OCI-LY1 (cell line): ENCODE measurements at regions not wholly inside any gene's neighbourhood (a gene's known extent, or its start where the extent isn't known, plus 50 kb on each side); places are given as distances from the start of the nearest gene placed in this dataset.

Source experiments
- H2AFZ ChIP-seq: fragments of 200-600 bp; sonication (generic), shearing (Covaris generic); 2 replicates; pipeline ENCODE4 v1.6.0; 2014; ENCODE audit warnings: antibody characterized with exemption, mild to moderate bottlenecking, low read length
- H3F3A ChIP-seq: fragments of 200-600 bp; sonication (generic), shearing (Covaris generic); 2 replicates; pipeline ENCODE4 v1.6.0; 2014; ENCODE audit warnings: mild to moderate bottlenecking, antibody characterized with exemption, low read length, moderate library complexity; ENCODE audit not compliant: insufficient read depth
- H3K27ac ChIP-seq: fragments of 200-600 bp; sonication (generic); 2 replicates; pipeline ENCODE4 v1.5.1; 2014; ENCODE audit warnings: low read length, mixed run types, mild to moderate bottlenecking, low read depth; ENCODE audit not compliant: poor library complexity, severe bottlenecking
- H3K27me3 ChIP-seq: fragments of 200-600 bp; sonication (generic); 2 replicates; pipeline ENCODE4 v1.6.0; 2014; ENCODE audit warnings: antibody characterized with exemption, mild to moderate bottlenecking, low read length, moderate library complexity; ENCODE audit not compliant: insufficient read depth
- H3K36me3 ChIP-seq: fragments of 200-600 bp; sonication (generic); 2 replicates; pipeline ENCODE4 v1.6.1; 2014; ENCODE audit warnings: mild to moderate bottlenecking, antibody characterized with exemption, low read length, moderate library complexity, mixed read lengths; ENCODE audit not compliant: insufficient read depth
- H3K4me1 ChIP-seq: fragments of 200-600 bp; sonication (generic); 2 replicates; pipeline ENCODE4 v1.5.1; 2014; ENCODE audit warnings: mild to moderate bottlenecking, low read length, moderate library complexity; ENCODE audit not compliant: insufficient read depth, severe bottlenecking
- H3K4me2 ChIP-seq: fragments of 200-600 bp; sonication (generic), shearing (Covaris generic); 2 replicates; pipeline ENCODE4 v1.6.1; 2014; ENCODE audit warnings: low read length
- H3K4me3 ChIP-seq: fragments of 200-600 bp; sonication (generic); 2 replicates; pipeline ENCODE4 v1.5.1; 2014; ENCODE audit warnings: low read length, low read depth, mild to moderate bottlenecking, mixed read lengths; ENCODE audit not compliant: poor library complexity, severe bottlenecking
- H3K79me2 ChIP-seq: fragments of 200-600 bp; shearing (Covaris generic); 2 replicates; pipeline ENCODE4 v1.6.1; 2016; ENCODE audit warnings: mixed run types, low read length, mixed read lengths; ENCODE audit not compliant: insufficient read depth
- H3K9ac ChIP-seq: fragments of 200-600 bp; sonication (generic), shearing (Covaris generic); 2 replicates; pipeline ENCODE4 v1.6.1; 2014; ENCODE audit warnings: mild to moderate bottlenecking, low read length, mixed read lengths
- H3K9me2 ChIP-seq: fragments of 200-600 bp; sonication (generic), shearing (Covaris generic); 2 replicates; pipeline ENCODE4 v1.6.1; 2014; ENCODE audit warnings: low read depth, mild to moderate bottlenecking, low read length, mixed read lengths
- H3K9me3 ChIP-seq: fragments of 200-600 bp; shearing (Covaris generic); 2 replicates; pipeline ENCODE4 v1.6.1; 2014; ENCODE audit warnings: low read length, mixed read lengths
- H4K20me1 ChIP-seq: fragments of 200-600 bp; sonication (generic), shearing (Covaris generic); 2 replicates; pipeline ENCODE4 v1.6.0; 2016; ENCODE audit warnings: mild to moderate bottlenecking, low read length; ENCODE audit not compliant: insufficient read depth
- CTCF ChIP-seq: fragments of 200-600 bp; sonication (generic), shearing (Covaris generic); IDR thresholded peaks from 2 replicates; pipeline ENCODE4 v1.5.1; 2017; ENCODE audit warnings: mild to moderate bottlenecking, antibody characterized with exemption, low read length, moderate library complexity, mixed read lengths
- EZH2 ChIP-seq: fragments of 200-600 bp; sonication (generic), shearing (Covaris generic); IDR thresholded peaks from 2 replicates; pipeline ENCODE4 v1.8.0; 2017; ENCODE audit warnings: borderline replicate concordance, mixed run types, mild to moderate bottlenecking, antibody characterized with exemption, low read length, moderate library complexity, mixed read lengths

GRCh38 chr22:47366026-47366767 lies 603.7 kb downstream of the TBC1D22A start:
- no peaks in the 10 kb centered on the region for H3K79me2 ChIP-seq
- no peak overlapping the region for H3K4me2 ChIP-seq
- no peak overlapping the region for H3K9ac ChIP-seq
- H3F3A ChIP-seq = no peaks in the 10 kb centered on the region
- H4K20me1 ChIP-seq = no peaks in the 10 kb centered on the region
- H3K9me2 ChIP-seq = no peaks in the 10 kb centered on the region
- H3K9me3 ChIP-seq = no peaks in the 10 kb centered on the region
- H3K27ac ChIP-seq = no peak overlapping the region
- H2AFZ ChIP-seq = no peak overlapping the region
- no peaks in the 10 kb centered on the region for H3K4me1 ChIP-seq
- no peak for TF ChIP-seq CTCF
- TF ChIP-seq EZH2 = no peak
- no peaks in the 10 kb centered on the region; the same call in 1 of the 2 replicates for H3K36me3 ChIP-seq
- H3K4me3 ChIP-seq = no peak overlapping the region
- H3K27me3 ChIP-seq = no peaks in the 10 kb centered on the region

GRCh38 chr22:47361247-47361646 lies 598.8 kb downstream of the TBC1D22A start:
- Histone ChIP-seq H3K4me1 (no peaks in the 10 kb centered on the region), H3K4me2 (no peak overlapping the region), H3K4me3 (no peak overlapping the region), H3F3A (no peaks in the 10 kb centered on the region), H3K9ac (no peak overlapping the region), H3K27me3 (no peaks in the 10 kb centered on the region), H3K79me2 (no peaks in the 10 kb centered on the region), H3K27ac (no peak overlapping the region), H3K9me2 (no peaks in the 10 kb centered on the region), H3K36me3 (no peaks in the 10 kb centered on the region; the same call in 1 of the 2 replicates), H4K20me1 (no peaks in the 10 kb centered on the region), H2AFZ (no peak overlapping the region), H3K9me3 (no peaks in the 10 kb centered on the region)
- TF ChIP-seq EZH2 (no peak), CTCF (no peak)

GRCh38 chr22:47357493-47357892 lies 595.0 kb downstream of the TBC1D22A start:
- H3K9me3 ChIP-seq = no peaks in the 10 kb centered on the region
- no peak overlapping the region for H3K9ac ChIP-seq
- H4K20me1 ChIP-seq = no peaks in the 10 kb centered on the region
- no peak overlapping the region for H2AFZ ChIP-seq
- no peaks in the 10 kb centered on the region; the same call in 1 of the 2 replicates for H3K36me3 ChIP-seq
- H3K4me3 ChIP-seq = no peak overlapping the region
- no peaks in the 10 kb centered on the region for H3F3A ChIP-seq
- H3K4me2 ChIP-seq = no peak overlapping the region
- TF ChIP-seq EZH2 (no peak), CTCF (no peak)
- no peaks in the 10 kb centered on the region for H3K9me2 ChIP-seq
- H3K27ac ChIP-seq = no peak overlapping the region
- H3K27me3 ChIP-seq = no peaks in the 10 kb centered on the region
- no peaks in the 10 kb centered on the region for H3K79me2 ChIP-seq
- H3K4me1 ChIP-seq = no peaks in the 10 kb centered on the region
